Fibroblast of gingiva (primary cell): ENCODE measurements at regions not wholly inside any gene's neighbourhood (a gene's known extent, or its start where the extent isn't known, plus 50 kb on each side); places are given as distances from the start of the nearest gene placed in this dataset.

Experiments
- DNase-seq: peaks from one replicate; pipeline ENCODE4 v3.0.0-alpha.2; 2011; ENCODE audit warnings: low read depth

DNA sequence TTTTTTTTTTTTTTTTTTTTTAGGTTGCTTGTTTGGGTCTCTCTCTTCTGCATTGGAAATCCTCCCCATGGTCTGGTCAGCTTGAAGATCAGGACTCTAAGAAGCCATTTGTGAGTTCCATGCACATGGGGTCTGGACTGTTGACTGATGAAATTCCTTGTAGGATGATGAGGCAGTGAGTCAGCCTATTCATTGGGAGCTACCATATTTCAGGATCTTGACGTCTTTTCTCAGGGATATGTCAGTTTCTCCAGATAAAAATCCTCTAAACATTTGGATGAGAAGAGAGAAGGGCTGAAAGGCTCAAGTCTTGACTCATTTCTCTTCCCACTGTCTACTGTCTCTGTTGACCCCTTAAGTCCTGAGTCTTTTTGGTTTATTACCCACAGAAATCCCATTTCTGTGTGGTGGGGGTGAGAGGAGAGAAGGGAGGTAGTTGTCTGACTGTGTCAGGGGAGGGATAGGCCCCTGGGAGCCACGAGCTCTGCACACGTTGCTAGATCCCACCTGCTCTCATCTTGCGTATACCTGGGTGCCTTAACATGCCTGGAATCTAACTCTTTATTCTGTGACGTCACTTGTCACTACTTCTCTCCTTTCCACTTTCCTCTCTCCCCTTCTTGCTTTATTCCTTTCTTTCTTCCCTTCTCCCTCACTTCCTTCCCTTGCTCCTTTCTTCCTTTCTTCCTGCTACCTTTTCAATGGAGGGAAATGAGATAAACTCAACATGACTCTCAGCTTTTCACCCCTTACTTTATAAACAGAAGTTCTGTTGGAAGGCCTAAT lies 333.1 kb upstream of the XYLT1 start:
- DNase-seq: peak; percentile 3

DNA sequence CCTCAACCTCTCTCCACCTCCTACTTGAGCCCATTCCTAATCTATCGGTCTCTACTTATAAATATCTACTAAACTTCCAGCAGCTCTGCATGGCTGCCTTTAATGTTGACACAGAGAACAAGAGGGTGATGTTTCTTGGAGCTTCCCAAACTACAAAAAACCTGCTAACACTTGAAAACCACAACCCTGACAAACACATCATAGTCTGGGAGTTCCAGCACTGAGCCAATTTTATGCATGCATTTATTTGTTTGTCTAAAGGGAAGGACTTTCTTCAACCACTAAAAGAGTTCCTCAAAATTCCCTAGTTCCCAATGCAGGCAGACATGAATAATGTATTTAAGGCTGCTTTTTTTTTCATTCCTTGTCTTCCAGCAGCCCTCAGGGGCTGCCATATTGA lies 331.8 kb upstream of the XYLT1 start:
- DNase-seq: no peak

DNA sequence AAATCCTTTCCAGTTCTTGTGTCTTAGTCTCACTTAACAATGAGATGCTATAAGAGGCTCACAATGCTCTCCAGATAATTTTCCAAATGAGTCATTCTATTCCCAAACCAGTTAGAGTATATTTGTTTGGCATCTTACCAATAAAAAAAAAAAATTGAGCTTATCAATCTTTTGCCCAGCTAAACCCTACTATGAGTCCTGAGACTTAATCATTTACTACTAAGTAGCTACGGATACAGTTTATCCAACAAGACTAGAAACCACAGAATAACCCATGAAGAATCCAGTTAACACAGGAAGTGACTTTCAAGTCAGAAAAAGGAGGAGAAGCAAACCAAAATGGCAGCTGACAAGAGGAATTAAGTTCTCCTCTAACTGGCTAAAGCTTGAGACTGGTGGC lies 330.3 kb upstream of the XYLT1 start:
- DNase-seq: no peak

DNA sequence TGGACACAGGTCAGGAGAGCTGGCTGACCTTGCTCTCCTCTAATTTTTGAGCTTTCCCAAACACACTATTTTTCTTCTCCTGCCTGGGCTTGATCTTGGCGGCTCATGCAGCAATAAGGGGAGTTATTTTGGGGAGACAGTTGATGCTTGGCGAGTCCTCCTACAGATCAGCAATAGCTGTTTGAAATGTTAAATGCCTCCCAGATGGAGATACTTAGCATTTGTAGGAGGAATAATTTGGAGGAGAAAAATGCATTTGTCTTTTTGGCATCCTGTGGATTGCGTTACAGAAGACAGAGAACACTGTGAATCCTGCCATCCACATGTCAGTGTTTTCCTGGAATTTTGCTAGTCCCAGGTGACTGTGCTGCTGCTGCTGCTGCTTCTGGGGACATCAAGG lies 328.0 kb upstream of the XYLT1 start:
- no peak for DNase-seq

DNA sequence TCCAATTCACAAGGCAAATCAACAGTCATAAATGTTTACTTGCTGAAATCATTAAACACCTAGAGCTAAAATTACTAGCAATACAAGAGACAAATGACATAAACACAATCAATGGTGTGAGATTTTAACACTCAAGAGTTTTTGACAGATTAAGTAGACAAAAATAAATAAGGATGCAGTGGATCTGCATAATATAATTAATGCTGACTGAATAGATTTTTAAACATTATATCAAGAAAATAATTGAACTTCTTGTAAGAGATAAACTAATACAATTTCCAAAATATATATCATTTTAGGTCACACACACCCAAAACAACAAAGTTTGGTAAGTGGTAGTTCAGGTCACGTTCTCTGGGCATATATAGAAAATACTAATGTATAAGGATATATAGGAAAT lies 322.6 kb upstream of the XYLT1 start:
- no peak for DNase-seq

DNA sequence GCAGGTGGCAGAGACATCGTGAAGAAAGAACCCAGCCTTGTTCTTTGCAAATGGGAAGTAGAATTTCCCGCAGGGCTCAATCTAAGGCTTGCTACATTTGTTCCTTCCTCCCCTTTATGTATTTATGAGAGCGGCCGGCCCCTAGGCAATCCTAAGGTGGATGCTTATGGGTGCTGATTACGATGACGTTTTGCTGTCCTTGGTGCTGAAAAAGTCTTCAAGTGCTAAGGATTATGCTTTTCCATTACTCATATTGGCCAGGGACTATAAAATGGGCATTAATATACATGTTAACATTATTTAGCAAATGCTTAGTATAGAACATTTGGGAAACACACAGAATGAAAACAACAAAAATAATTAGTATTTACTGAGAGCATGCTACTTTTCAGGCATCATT lies 313.3 kb upstream of the XYLT1 start:
- DNase-seq: no peak

DNA sequence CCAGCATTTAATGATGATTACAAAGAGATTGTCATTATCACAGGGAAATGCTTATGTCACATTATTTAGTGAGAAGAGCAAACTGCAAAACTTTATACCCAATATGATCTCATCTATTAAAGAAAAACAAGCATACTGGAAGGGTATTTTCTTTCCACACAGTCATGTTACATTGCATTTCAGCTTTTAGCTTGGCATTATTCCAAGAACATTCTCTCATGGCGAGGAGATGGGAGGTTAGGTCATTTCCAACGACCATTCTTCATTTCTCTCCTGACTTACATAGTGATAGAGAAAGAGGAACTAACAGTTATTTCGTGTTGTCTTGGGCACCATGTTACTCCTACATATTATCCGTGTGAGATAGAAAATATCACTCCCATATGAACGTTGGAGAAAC lies 309.4 kb upstream of the XYLT1 start:
- DNase-seq: peak; percentile 19

DNA sequence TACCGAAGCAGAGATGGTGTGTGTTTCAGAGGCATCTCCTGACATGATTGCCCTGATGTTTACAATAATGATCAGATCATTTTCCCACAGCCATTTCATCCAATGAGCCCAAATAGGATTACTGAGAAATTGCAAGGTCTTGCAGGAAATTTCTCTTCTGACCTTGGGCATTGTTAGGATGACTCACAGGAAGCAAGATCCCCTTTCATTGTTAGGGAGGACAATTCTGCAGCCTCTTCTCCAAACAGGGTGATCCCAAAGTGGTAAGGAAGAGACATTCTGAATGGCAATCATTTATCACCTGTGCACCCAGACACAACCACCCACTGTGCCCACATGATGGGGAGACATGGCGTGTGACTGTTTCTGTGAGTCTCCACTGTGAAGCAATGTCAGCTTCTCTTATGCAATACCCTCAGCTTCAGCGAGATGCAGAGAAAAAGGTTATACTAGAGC lies 306.7 kb upstream of the XYLT1 start:
- DNase-seq: peak; percentile 63

DNA sequence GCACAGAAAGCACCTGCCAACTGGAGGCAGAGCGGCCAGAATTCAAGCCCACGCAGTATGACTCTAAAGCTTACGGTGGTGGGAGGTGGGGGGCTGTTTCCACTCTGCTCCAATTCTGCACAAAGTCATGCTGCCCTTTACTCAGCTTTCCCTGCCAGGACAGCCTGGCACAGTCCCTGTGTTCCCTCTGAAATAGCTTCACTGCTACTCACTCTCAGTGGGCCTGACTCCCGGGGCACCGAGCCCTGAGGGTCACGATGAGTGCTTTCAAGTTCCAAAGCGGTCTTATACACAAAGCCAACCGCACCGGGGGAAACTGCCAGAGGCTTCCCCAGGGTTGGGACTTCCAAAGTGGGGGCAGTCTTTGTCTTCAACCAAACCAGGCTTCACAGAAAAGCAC lies 306.1 kb upstream of the XYLT1 start:
- peak; percentile 33 for DNase-seq

DNA sequence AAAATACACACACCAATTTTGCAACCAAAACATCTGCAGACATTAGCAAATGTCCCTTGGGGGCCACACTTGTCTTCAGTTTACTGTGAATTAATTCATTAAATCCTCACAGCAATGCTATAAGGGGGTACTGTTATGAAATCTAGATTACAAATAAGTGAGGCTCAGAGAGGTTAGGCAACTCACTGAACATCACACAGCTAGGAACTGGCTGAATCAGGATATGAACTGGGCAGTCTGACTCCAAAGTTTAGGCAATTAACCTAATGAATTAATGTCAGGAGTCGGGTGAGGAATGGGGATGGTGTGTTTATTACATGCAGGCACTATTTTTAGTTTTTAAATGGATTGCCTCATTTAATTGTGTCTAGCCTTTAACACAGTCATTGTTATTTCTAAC lies 305.7 kb upstream of the XYLT1 start:
- DNase-seq: no peak

DNA sequence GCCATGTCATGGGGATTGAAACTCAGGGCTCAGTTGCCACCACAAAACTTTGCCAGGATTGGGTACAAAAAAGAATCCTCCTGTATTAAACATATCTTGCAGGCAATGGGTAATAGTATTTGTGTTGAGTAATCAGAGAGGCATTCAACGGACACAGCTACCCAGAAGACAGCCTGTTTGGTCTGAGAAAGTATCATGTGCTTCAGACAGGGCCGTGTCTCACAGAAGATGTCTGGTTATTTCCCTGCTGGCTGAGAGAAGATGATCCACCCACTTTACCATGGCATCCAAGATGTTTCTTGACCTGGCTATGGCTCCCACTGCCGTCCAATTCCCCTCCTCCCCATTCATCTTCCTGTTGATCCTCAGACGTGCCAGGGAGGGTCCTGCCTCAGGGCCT lies 304.3 kb upstream of the XYLT1 start:
- DNase-seq: no peak

DNA sequence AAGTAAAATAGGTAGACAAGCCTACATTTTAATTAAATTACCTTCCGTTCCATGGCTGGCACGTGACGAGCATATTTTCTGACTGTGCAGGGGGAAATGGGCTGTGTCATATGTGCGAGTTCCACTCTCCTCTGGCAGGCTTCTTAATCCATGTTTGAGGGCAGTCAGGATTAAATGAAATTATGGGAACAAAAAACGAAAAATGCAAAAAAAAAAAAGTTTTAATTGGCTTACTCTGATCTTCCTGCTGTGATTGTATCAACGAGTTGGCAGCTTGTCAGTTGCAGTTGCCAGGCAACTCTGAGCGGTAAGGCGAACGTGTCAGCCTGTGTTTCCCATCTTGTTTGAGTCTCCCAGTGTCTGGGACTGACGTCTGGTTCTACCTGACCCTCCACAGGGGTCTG lies 302.9 kb upstream of the XYLT1 start:
- DNase-seq: peak; percentile 28

DNA sequence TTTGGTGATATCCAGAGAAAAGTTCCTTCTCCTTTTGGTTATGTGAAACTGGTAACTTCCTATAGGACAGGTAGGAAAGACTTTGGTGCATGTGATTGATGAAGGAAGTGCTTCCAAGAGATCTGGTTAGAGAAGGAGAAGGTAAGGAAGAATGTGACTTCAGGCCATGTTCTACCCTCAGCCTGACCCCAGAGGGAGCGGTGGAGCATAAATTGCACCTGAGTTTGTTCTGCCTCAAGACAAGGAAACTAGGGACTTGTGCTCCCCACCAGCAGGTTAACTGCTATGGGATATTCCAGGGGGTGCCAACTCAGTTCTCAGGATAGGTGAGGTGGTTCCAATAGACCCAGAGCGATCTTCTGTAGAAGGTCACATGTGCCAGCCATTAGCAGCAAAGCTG lies 299.3 kb upstream of the XYLT1 start:
- no peak for DNase-seq

DNA sequence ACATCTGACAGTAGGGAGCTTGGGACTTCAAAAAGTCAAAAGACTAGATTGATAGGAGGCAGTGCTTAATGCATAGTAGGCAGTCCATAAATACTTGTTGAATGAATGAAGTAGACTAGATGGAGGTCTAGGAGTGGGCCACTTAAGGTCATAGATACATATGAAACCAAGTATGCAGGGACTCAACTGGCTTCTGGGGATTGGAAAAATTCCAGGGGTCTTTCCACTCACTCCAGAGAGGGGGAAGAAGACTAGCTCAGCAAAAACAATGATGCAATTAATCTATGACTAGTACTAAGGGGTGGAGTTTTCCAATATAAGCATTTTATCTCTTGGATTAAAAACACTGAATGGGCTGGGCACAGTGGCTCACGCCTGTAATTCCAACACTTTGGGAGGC lies 298.3 kb upstream of the XYLT1 start:
- no peak for DNase-seq

DNA sequence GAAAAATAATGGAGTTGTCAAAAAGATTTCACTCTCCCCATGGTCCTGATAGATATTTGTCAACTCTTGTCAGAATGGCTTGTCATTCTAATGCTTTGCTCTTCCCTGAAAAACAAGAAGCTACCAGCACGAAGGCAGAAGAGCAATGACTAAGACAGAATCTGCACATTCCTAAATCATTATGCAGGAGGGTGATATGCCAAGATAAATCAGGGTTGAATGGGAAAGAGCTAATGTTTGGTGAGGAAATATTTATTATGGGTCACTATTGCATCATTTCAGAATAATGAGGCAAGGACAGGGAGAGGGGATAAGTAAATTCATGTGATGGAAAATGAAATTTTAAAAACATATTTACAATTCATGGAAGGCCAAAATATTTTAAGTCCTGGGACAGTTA lies 297.5 kb upstream of the XYLT1 start:
- peak; percentile 72 for DNase-seq

DNA sequence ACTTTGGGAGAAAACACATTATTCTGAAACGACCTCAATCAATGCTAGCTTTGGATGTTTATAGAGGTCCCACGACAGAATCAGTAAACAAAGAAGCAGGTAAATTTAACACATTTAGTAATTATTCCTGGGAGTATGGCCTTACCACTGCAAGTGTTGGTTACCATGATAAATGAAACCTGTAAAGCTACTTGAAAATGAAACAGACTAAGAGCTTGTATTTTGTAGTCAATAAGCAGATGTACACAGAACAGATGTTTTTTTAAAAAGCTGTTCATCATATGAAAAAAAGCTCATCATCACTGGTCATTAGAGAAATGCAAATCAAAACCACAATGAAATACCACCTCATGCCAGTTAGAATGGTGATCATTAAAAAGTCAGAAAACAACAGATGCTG lies 295.3 kb upstream of the XYLT1 start:
- DNase-seq: no peak

DNA sequence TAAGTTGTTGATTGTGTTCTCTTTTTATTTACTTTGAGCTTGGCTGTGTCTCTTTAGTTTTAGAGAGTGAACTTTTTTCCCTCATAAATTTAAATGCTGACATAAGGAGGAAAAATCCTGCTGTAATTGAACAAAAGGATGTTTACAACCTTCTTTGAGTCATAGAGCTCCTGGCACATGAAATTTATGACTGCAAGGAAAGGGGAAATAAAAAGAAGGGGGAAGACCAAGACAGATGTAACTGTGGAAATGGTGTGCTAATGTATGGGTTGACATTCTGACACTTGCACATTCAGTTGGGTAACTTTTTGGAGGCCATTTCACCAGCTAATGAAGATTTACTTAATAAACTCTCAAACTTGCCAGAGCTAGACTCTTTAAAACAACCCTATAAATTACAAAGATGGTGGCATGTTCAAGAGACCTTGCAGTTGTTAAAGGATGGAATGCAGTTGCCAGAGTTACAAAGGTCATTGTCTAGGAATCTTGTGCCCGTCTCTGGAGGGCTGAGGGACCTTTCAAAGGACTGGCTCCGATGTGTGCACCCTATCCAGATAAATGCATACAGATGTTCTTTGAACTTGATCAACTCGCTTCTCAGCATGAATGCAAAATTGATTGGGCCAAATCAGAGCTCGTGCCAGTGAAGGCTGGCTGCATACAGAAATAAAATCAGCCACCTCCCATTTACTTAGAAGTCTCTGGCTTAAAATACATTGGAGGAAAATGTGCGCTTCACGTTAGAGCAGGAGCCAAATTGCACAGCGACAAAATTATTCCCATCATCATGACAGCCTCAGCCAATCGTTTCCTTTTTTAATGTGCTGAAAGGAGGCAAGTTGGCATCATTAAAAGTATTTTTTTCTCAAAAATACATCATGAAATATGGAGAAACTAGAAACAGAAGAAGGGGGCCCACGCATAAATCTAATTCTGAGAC lies 289.0 kb upstream of the XYLT1 start:
- DNase-seq: no peak

DNA sequence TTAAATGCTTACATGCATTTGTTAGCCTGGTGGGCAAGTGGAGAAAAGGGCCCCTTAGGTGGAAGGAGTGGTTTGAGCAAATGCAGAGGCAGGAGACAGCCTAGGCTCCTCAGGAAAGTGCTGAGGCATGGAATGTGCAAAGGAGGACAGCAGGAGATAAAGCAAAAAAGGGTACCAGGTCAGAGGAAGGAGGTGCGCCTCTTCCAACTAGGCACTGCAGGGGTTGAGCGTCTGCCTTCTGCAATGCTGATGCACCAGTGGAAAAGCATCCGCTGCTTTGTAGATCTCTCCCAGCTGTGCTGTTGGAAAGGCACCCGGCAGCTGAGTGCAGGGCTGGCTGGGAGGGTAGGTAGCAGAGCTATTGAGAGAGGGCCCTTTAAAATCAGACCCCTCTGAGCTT lies 287.0 kb upstream of the XYLT1 start:
- DNase-seq: no peak

DNA sequence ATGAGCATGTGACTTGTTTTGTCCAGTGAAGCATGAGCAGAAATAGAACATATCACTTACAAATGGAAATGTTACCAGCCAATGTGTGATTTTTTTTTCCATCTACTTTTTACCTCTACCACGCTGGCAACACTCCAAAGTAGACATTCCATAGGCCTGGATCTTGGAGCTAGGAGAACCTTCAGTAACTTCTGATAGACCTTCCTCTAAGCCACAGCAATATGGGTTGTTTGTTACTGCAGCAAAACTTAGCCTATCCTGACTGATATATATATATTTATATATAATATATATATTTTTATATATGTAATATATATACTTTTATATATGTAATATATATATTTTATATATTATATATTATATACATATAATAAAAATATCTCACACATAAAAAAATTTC lies 284.4 kb upstream of the XYLT1 start:
- no peak for DNase-seq

DNA sequence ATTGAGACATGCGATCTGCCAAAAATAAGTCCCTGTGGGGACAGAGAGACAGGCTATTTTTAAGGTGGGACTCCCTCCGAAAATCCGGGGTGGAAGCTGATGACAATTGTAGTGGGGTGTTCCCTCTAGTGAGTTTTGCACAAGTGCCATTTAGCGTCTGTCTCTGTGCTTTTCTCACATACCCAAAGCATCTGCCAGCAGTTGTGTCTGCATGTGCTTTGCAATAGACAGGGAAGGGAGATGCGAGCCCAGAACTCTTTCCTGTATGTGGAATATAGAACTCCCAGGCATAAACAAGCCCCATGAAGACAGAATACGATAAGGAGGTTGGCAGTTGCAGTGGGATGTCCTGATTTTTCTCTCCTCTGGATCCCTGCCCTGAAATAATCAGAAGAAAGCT lies 282.7 kb upstream of the XYLT1 start:
- no peak for DNase-seq

DNA sequence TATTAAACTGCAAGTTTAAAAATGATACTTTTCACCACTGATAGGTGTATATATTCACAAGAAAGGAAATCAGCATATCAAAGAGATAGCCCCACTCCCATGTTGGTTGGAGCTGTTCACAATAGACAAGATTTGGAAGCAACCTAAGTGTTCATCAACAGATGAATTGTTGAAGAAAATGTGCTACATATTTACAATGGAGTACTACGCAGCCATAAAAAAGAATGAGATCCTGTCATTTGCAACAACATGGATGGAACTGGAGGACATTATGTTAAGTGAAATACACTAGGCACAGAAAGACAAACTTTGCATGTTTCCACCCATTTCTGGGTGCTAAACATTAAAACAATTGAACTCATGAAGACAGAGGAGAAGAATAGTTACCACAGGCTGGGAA lies 278.9 kb upstream of the XYLT1 start:
- DNase-seq: no peak

DNA sequence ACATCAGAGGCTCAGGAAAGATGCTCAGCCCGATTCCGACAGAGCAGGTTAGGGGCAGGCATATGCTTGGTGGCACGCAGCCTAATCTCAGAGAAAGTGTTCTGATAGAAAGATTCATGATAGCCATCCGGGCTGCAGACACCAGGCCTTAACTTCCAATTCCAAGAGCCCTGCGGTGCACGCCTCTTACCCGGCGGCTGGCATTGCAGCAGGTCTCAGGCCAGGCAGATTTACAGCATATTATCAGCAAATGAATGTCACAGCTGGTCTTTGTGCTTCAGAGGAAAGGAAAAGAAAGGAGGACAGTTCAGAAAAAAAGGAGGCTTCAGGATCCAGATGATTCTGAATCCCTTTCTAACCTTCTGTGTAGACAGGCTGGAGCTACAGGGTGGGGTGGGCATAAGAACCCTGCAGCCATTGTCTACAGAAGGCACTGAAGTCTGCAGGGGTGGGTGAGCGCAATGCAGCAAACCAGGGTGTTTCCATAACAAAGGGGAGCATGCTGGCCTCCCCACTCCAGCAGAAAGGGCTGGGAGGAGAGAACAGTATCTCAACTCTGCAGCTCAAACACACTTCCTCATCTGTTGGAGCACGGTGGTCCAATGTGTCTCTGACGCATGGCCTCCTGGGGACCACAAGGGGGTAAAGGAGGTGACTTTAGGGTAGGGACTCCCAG lies 277.4 kb upstream of the XYLT1 start:
- DNase-seq: no peak
